Smooth muscle cell (in vitro differentiated cells): ENCODE measurements at regions not wholly inside any gene's neighbourhood (a gene's known extent, or its start where the extent isn't known, plus 50 kb on each side); places are given as distances from the start of the nearest gene placed in this dataset.
"Not testable (repeated sequence)": the region's sequence is repeated elsewhere in the genome, so short reads cannot be mapped to it uniquely, and the experiment has no call there.

Source experiments
- DNase-seq: peaks from one replicate; lab custom pipeline; 2025; ENCODE audit not compliant: unreplicated experiment; lab: John Stamatoyannopoulos, UW
- H2AFZ ChIP-seq: fragments of 200-600 bp; sonication (generic); 2 replicates; pipeline ENCODE4 v1.6.0; 2016; ENCODE audit warnings: antibody characterized with exemption, low read depth, mild to moderate bottlenecking
- H3F3A ChIP-seq: fragments of 200-600 bp; sonication (generic); 2 replicates; pipeline ENCODE4 v1.6.0; 2017; ENCODE audit warnings: antibody characterized with exemption, low read depth
- H3K27ac ChIP-seq: fragments of 200-600 bp; sonication (generic); 2 replicates; pipeline ENCODE4 v1.5.1; 2016; ENCODE audit warnings: low read depth, mild to moderate bottlenecking
- H3K27me3 ChIP-seq: fragments of 200-600 bp; sonication (generic); 2 replicates; pipeline ENCODE4 v1.6.1; 2016; ENCODE audit warnings: low read depth, mild to moderate bottlenecking
- H3K36me3 ChIP-seq: fragments of 200-600 bp; sonication (generic); 2 replicates; pipeline ENCODE4 v1.5.1; 2016; ENCODE audit warnings: low read depth
- H3K4me1 ChIP-seq: fragments of 200-600 bp; sonication (generic); 2 replicates; pipeline ENCODE4 v1.5.1; 2016; ENCODE audit warnings: low read depth
- H3K4me2 ChIP-seq: fragments of 200-600 bp; sonication (generic); 2 replicates; pipeline ENCODE4 v1.6.0; 2016; ENCODE audit warnings: mild to moderate bottlenecking
- H3K4me3 ChIP-seq: fragments of 200-600 bp; sonication (generic); 2 replicates; pipeline ENCODE4 v1.5.1; 2016; ENCODE audit warnings: mild to moderate bottlenecking
- H3K79me2 ChIP-seq: fragments of 200-600 bp; sonication (generic); 2 replicates; pipeline ENCODE4 v1.6.0; 2016; ENCODE audit warnings: low read depth, mild to moderate bottlenecking
- H3K9ac ChIP-seq: fragments of 200-600 bp; sonication (generic); 2 replicates; pipeline ENCODE4 v1.6.0; 2016; ENCODE audit warnings: low read depth
- H3K9me3 ChIP-seq: fragments of 200-600 bp; sonication (generic); replicated peaks from 2 replicates; pipeline ENCODE4 v1.5.1; 2016; ENCODE audit warnings: low read depth
- H4K20me1 ChIP-seq: fragments of 200-600 bp; sonication (generic); 2 replicates; pipeline ENCODE4 v1.6.0; 2016; ENCODE audit warnings: low read depth
- WGBS: methylation state at CpG from one replicate; pipeline ENCODE4 v1.1.7; 2016; ENCODE audit warnings: low lambda C conversion rate; 5-methylcytosine and 5-hydroxymethylcytosine counted together
- TF ChIP-seq, protein P1 (sequence below): fragments of 200-600 bp; sonication (generic); IDR thresholded peaks from 2 replicates; pipeline ENCODE4 v1.5.1; 2017; ENCODE audit warnings: borderline replicate concordance, mild to moderate bottlenecking, antibody characterized with exemption; ENCODE audit not compliant: insufficient read depth, poor library complexity, severe bottlenecking

DNA sequence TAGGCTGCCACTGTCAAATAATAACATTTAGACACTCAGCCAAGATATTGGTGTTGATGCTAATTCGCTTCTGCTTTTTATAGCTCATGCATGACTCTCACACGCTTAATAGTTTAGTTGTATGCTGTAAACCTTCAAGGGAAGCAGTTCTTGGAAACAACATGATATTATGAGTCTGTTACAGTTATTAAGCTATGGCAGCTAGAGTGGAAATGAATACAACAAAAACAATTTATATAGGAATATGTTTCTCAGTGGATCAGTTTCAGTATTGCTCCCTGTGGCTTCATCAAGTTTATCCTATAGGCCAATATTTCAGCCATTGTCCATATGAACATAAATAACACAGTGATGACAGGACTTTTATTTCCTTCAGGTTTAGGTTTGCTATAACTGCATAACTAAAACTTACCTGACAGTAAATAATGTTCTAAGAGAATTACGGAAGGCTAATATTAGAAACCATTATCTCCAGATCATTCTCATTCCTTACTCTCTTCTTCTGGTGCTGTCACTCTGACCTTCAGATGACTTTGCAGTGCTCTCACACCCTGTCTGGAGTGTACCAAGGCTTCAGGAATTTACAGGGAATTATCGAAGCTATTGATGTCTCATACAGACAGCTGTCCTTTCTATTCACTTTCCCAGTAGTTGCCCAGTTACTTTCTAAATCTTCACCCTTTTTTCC is 555.0 kb downstream of the ANKRD50 start:
- Histone ChIP-seq H3K79me2 (no peaks in the 10 kb centered on the region), H3K9ac (no peak overlapping the region), H3F3A (no peaks in the 10 kb centered on the region), H3K9me3 (no peaks in the 10 kb centered on the region), H3K27ac (no peak overlapping the region), H3K4me1 (no peaks in the 10 kb centered on the region), H3K27me3 (no peaks in the 10 kb centered on the region), H4K20me1 (no peaks in the 10 kb centered on the region), H3K36me3 (no peaks in the 10 kb centered on the region), H3K4me3 (no peak overlapping the region), H2AFZ (no peak overlapping the region), H3K4me2 (no peak overlapping the region)
- TF ChIP-seq, protein P1, sequence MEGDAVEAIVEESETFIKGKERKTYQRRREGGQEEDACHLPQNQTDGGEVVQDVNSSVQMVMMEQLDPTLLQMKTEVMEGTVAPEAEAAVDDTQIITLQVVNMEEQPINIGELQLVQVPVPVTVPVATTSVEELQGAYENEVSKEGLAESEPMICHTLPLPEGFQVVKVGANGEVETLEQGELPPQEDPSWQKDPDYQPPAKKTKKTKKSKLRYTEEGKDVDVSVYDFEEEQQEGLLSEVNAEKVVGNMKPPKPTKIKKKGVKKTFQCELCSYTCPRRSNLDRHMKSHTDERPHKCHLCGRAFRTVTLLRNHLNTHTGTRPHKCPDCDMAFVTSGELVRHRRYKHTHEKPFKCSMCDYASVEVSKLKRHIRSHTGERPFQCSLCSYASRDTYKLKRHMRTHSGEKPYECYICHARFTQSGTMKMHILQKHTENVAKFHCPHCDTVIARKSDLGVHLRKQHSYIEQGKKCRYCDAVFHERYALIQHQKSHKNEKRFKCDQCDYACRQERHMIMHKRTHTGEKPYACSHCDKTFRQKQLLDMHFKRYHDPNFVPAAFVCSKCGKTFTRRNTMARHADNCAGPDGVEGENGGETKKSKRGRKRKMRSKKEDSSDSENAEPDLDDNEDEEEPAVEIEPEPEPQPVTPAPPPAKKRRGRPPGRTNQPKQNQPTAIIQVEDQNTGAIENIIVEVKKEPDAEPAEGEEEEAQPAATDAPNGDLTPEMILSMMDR, result no peak
- no peak for DNase-seq
- WGBS, result 82% methylated on average over 4 of the region's 4 CpGs

DNA sequence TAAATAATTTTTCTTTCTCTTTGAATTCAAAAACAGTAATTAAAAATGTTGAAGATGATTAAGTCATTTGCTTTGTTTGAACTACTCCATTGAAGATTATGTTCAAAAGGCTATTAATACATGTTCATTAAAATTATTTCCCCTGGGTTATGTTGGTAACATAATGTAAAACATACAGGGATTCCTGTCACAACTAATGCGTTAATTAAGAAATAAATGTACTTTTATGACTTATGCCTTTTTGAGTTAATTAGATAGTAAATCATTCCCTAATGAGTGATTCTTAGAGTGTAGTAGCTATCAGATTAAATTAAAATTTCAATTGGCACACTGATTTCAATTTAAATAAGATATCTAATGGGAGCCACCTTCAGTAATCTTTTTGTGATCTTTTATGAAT is 549.1 kb downstream of the ANKRD50 start:
- WGBS, result 98% methylated on average over 1 of the region's 1 CpG
- Histone ChIP-seq H4K20me1 (no peaks in the 10 kb centered on the region), H3K9ac (no peak overlapping the region), H3K79me2 (no peaks in the 10 kb centered on the region), H3K9me3 (no peaks in the 10 kb centered on the region), H3K4me1 (no peaks in the 10 kb centered on the region), H3K4me3 (no peak overlapping the region), H3K36me3 (no peaks in the 10 kb centered on the region), H3K4me2 (no peak overlapping the region), H3K27me3 (no peaks in the 10 kb centered on the region), H3F3A (no peaks in the 10 kb centered on the region), H2AFZ (no peak overlapping the region), H3K27ac (no peak overlapping the region)
- TF ChIP-seq, protein P1, result no peak
- no peak for DNase-seq

GRCh38 chr4:124167602-124168001 is 544.9 kb downstream of the ANKRD50 start:
- Histone ChIP-seq H3K4me1 (no peaks in the 10 kb centered on the region), H3K27me3 (no peaks in the 10 kb centered on the region), H3F3A (no peaks in the 10 kb centered on the region), H3K27ac (no peak overlapping the region), H3K9ac (no peak overlapping the region), H2AFZ (no peak overlapping the region), H4K20me1 (no peaks in the 10 kb centered on the region), H3K4me2 (no peak overlapping the region), H3K79me2 (no peaks in the 10 kb centered on the region), H3K4me3 (no peak overlapping the region), H3K36me3 (no peaks in the 10 kb centered on the region), H3K9me3 (no peaks in the 10 kb centered on the region)
- WGBS, result 71% methylated on average over 2 of the region's 2 CpGs
- TF ChIP-seq, protein P1, result no peak
- DNase-seq, result no peak

DNA sequence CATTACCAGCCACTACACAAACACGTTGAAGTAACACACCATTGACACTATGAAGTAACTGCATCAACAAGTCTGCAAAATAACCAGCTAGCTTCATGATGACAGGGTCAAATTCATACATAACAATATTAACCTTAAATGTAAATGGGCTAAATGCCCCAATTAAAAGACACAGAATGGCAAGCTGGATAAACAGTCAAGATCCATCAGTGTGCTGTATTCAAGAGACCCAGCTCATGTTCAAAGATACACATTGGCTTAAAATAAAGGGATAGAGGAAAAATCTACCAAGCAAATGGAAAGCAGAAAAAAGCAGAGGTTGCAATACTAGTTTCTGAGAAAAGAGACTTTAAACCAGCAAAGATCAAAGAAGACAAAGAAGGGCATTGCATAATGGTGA is 543.0 kb downstream of the ANKRD50 start:
- WGBS, result 89% methylated on average over 1 of the region's 1 CpG
- not testable (repeated sequence) for H3K36me3 ChIP-seq, H3K4me3 ChIP-seq, H3K27ac ChIP-seq, H3K9ac ChIP-seq, H3K4me2 ChIP-seq, H3K9me3 ChIP-seq, H3F3A ChIP-seq, H4K20me1 ChIP-seq, H3K27me3 ChIP-seq, H3K79me2 ChIP-seq, DNase-seq, H3K4me1 ChIP-seq, H2AFZ ChIP-seq
